ENCODE measurements at regions not wholly inside any gene's neighbourhood (a gene's known extent, or its start where the extent isn't known, plus 50 kb on each side); places are given as distances from the start of the nearest gene placed in this dataset.

DNA sequence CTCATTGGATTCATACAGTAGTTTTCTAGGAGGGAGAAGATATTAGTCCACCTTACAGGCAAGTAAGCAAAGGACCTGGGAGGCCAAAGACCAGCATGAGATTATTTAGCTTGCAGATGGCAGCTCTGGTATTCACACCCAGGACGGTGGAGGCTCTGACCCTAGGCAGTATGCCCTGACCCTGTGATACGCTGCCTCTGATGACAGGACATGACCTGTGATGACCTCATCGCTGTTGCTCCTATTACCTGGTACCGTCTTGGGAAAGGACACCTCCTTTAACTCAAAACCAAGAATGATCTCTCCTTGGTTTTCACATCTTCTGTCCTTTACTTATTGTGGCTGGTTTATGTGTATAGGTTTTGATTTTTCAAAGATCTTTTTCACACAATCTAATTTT lies 298.6 kb downstream of the CLIC5 start:
- 82 to 90% (median 85%) methylated on average over 4 of the region's 4 CpGs for WGBS, 5 donors
- Histone ChIP-seq H3K4me1 (peaks cover 0 to 12% (median 5%) of the 10 kb centered on the region in 6 donors), H3K4me3 (no peak overlapping the region), H3K27ac (no peak overlapping the region), H3K9me3 (no peaks in the 10 kb centered on the region), H3K27me3 (replicated peaks in 1 of 7) (peaks cover 0 to 15% (median 0%) of the 10 kb centered on the region in 7 donors), H3K36me3 (no peaks in the 10 kb centered on the region)
- TF ChIP-seq POLR2AphosphoS5 (IDR thresholded peaks at IDR 0.05) (no peak), POLR2A (IDR thresholded peaks at IDR 0.05) (no peak)
- TF ChIP-seq, protein P1, sequence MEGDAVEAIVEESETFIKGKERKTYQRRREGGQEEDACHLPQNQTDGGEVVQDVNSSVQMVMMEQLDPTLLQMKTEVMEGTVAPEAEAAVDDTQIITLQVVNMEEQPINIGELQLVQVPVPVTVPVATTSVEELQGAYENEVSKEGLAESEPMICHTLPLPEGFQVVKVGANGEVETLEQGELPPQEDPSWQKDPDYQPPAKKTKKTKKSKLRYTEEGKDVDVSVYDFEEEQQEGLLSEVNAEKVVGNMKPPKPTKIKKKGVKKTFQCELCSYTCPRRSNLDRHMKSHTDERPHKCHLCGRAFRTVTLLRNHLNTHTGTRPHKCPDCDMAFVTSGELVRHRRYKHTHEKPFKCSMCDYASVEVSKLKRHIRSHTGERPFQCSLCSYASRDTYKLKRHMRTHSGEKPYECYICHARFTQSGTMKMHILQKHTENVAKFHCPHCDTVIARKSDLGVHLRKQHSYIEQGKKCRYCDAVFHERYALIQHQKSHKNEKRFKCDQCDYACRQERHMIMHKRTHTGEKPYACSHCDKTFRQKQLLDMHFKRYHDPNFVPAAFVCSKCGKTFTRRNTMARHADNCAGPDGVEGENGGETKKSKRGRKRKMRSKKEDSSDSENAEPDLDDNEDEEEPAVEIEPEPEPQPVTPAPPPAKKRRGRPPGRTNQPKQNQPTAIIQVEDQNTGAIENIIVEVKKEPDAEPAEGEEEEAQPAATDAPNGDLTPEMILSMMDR (IDR thresholded peaks at IDR 0.05 in 8 of 11, conservative IDR thresholded peaks at IDR 0.05 in 3 of 11): no peak
- DNase-seq: no peak
- intact Hi-C loops (cut with DNase I; ENCODE audit: low total_unique reads): loop anchor here (5.0 to 10.0 kb wide), 2 partner anchors 1060 to 1242 kb away; no protein-coding TSS in a partner anchor

DNA sequence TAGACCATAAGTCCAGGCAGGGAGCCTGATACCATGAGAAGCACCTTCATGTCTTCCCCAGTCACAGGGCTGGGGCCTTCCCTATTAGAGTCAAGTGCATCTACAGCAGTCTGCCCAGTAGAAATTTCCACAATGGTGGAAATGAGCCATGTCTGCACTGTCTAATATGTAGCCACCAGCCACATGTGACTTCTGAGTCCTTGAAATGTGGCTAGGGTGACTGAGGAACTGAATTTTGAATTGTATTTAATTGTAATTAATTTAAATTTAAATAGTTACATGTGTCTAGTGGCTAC lies 300.2 kb downstream of the CLIC5 start:
- TF ChIP-seq, protein P1 (IDR thresholded peaks at IDR 0.05 in 8 of 11, conservative IDR thresholded peaks at IDR 0.05 in 3 of 11): no peak
- no peak for TF ChIP-seq POLR2A (IDR thresholded peaks at IDR 0.05)
- no peak for TF ChIP-seq POLR2AphosphoS5 (IDR thresholded peaks at IDR 0.05)
- intact Hi-C loops (cut with DNase I; ENCODE audit: low total_unique reads): loop anchor here (5.0 to 10.0 kb wide), 2 partner anchors 1058 to 1241 kb away; no protein-coding TSS in a partner anchor
- H3K4me3 ChIP-seq: no peak overlapping the region

DNA sequence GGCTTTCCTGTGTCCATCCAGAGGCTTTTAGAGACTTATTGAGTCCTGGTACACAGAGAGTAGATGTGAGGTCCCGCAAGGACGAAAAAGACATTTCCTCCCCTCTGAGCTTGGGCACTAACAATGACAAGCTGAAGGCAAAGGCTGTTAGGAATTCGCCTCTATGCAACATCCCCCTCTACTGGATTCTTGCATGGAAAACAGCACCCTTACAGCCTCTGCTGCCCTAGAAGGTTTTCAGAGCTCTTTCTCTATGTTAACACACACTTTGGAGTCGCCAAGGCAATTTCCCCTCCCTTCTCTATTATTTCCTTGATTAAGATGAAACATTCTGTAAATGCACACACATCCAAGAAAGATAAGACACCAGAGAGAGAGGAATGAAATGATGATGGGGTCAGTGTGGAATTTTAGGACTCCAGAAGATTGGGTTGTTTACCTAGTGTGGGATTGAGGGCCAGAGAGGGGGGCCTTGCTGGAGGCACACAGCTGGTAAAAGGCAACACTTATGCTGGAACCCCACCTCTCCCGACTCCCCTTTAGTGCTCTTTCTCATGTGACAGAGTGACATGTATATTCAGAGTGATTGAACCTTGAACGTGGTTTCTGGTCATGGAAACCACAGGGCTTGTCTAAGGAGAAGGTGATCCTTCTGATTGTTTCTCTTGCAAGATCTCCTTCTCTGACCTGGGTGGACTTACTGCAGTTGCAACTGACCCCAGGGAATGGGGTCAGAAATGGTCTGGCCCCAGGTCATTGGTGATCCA lies 300.7 kb downstream of the CLIC5 start:
- no peak overlapping the region for H3K4me3 ChIP-seq
- DNase-seq: no peak

More for the DNA sequence above, 300.2 kb downstream of the CLIC5 start:
- Histone ChIP-seq H3K27me3 (replicated peaks in 1 of 7) (peaks cover 0 to 15% (median 0%) of the 10 kb centered on the region in 7 donors), H3K9me3 (no peaks in the 10 kb centered on the region), H3K4me1 (peaks cover 0 to 16% (median 5%) of the 10 kb centered on the region in 6 donors), H3K36me3 (no peaks in the 10 kb centered on the region), H3K27ac (no peak overlapping the region)
- no peak for DNase-seq

More for the DNA sequence above, 300.7 kb downstream of the CLIC5 start:
- intact Hi-C loops (cut with DNase I; ENCODE audit: low total_unique reads): loop anchor here (5.0 to 10.0 kb wide), 2 partner anchors 1058 to 1240 kb away; no protein-coding TSS in a partner anchor
- Histone ChIP-seq H3K27me3 (replicated peaks in 1 of 7) (peaks cover 0 to 15% (median 0%) of the 10 kb centered on the region in 7 donors), H3K27ac (no peak overlapping the region), H3K4me1 (peaks cover 0 to 20% (median 5%) of the 10 kb centered on the region in 6 donors), H3K36me3 (no peaks in the 10 kb centered on the region), H3K9me3 (no peaks in the 10 kb centered on the region)
- no peak for TF ChIP-seq POLR2A (IDR thresholded peaks at IDR 0.05)
- TF ChIP-seq, protein P1 (IDR thresholded peaks at IDR 0.05 in 8 of 11, conservative IDR thresholded peaks at IDR 0.05 in 3 of 11): peak; percentile 51 to 84 (median 68)
- WGBS, 5 donors: 5 to 18% (median 15%) methylated on average over 6 of the region's 6 CpGs
